K562 (cell line): ENCODE measurements at regions not wholly inside any gene's neighbourhood (a gene's known extent, or its start where the extent isn't known, plus 50 kb on each side); places are given as distances from the start of the nearest gene placed in this dataset.

ENCODE experiments used
- ZBTB8A ChIP-seq: fragments of 450-650 bp; IDR thresholded peaks from 2 replicates; pipeline ENCODE4 v1.6.1; 2018; ENCODE audit warnings: mild to moderate bottlenecking, moderate library complexity; ENCODE audit not compliant: partially characterized antibody
- TF ChIP-seq, protein P1 (sequence below): sonication (generic); formaldehyde crosslinking; IDR thresholded peaks from 2 replicates; pipeline ENCODE4 v1.8.0; 2023; ENCODE audit warnings: mild to moderate bottlenecking, missing genetic modification reagents
- TF ChIP-seq, protein P2 (sequence below): sonication (generic); formaldehyde crosslinking; IDR thresholded peaks from 2 replicates; pipeline ENCODE4 v1.8.0; 2022; ENCODE audit warnings: mild to moderate bottlenecking, missing genetic modification reagents
- TF ChIP-seq, protein P3 (sequence below): fragments of 250-450 bp; sonication (Bioruptor Pico); IDR thresholded peaks from 2 replicates; pipeline ENCODE4 v1.4.0; 2020; ENCODE audit warnings: mild to moderate bottlenecking
- TF ChIP-seq, protein P4 (sequence below): fragments of 450-650 bp; IDR thresholded peaks from 2 replicates; pipeline ENCODE4 v1.6.1; 2016; ENCODE audit warnings: mild to moderate bottlenecking, moderate library complexity

DNA sequence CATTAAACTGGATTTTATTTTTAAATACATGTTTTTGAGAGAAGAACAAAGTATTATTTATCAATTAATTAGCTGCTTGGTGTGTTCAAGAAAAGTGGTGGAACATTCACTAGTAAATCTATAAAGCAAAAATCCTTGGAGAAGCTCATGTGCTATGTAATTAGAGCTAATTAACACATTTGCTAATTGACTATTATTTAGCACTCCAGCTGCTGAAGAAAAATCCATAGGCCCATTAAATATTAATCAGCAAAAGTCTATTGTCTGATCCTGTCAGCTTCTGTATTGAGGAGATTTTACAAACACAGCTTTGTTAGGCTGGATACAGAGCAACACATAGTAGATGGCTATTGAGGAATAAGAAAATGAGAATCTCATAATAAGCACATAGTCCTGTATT lies 336.1 kb downstream of the RBM43 start (continued):
- TF ChIP-seq, protein P1, sequence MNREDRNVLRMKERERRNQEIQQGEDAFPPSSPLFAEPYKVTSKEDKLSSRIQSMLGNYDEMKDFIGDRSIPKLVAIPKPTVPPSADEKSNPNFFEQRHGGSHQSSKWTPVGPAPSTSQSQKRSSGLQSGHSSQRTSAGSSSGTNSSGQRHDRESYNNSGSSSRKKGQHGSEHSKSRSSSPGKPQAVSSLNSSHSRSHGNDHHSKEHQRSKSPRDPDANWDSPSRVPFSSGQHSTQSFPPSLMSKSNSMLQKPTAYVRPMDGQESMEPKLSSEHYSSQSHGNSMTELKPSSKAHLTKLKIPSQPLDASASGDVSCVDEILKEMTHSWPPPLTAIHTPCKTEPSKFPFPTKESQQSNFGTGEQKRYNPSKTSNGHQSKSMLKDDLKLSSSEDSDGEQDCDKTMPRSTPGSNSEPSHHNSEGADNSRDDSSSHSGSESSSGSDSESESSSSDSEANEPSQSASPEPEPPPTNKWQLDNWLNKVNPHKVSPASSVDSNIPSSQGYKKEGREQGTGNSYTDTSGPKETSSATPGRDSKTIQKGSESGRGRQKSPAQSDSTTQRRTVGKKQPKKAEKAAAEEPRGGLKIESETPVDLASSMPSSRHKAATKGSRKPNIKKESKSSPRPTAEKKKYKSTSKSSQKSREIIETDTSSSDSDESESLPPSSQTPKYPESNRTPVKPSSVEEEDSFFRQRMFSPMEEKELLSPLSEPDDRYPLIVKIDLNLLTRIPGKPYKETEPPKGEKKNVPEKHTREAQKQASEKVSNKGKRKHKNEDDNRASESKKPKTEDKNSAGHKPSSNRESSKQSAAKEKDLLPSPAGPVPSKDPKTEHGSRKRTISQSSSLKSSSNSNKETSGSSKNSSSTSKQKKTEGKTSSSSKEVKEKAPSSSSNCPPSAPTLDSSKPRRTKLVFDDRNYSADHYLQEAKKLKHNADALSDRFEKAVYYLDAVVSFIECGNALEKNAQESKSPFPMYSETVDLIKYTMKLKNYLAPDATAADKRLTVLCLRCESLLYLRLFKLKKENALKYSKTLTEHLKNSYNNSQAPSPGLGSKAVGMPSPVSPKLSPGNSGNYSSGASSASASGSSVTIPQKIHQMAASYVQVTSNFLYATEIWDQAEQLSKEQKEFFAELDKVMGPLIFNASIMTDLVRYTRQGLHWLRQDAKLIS (CRISPR knock-in tag), result no peak
- TF ChIP-seq, protein P2, sequence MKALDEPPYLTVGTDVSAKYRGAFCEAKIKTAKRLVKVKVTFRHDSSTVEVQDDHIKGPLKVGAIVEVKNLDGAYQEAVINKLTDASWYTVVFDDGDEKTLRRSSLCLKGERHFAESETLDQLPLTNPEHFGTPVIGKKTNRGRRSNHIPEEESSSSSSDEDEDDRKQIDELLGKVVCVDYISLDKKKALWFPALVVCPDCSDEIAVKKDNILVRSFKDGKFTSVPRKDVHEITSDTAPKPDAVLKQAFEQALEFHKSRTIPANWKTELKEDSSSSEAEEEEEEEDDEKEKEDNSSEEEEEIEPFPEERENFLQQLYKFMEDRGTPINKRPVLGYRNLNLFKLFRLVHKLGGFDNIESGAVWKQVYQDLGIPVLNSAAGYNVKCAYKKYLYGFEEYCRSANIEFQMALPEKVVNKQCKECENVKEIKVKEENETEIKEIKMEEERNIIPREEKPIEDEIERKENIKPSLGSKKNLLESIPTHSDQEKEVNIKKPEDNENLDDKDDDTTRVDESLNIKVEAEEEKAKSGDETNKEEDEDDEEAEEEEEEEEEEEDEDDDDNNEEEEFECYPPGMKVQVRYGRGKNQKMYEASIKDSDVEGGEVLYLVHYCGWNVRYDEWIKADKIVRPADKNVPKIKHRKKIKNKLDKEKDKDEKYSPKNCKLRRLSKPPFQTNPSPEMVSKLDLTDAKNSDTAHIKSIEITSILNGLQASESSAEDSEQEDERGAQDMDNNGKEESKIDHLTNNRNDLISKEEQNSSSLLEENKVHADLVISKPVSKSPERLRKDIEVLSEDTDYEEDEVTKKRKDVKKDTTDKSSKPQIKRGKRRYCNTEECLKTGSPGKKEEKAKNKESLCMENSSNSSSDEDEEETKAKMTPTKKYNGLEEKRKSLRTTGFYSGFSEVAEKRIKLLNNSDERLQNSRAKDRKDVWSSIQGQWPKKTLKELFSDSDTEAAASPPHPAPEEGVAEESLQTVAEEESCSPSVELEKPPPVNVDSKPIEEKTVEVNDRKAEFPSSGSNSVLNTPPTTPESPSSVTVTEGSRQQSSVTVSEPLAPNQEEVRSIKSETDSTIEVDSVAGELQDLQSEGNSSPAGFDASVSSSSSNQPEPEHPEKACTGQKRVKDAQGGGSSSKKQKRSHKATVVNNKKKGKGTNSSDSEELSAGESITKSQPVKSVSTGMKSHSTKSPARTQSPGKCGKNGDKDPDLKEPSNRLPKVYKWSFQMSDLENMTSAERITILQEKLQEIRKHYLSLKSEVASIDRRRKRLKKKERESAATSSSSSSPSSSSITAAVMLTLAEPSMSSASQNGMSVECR (CRISPR knock-in tag), result no peak
- TF ChIP-seq, protein P3, sequence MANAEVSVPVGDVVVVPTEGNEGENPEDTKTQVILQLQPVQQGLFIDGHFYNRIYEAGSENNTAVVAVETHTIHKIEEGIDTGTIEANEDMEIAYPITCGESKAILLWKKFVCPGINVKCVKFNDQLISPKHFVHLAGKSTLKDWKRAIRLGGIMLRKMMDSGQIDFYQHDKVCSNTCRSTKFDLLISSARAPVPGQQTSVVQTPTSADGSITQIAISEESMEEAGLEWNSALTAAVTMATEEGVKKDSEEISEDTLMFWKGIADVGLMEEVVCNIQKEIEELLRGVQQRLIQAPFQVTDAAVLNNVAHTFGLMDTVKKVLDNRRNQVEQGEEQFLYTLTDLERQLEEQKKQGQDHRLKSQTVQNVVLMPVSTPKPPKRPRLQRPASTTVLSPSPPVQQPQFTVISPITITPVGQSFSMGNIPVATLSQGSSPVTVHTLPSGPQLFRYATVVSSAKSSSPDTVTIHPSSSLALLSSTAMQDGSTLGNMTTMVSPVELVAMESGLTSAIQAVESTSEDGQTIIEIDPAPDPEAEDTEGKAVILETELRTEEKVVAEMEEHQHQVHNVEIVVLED, result no peak
- TF ChIP-seq, protein P4, sequence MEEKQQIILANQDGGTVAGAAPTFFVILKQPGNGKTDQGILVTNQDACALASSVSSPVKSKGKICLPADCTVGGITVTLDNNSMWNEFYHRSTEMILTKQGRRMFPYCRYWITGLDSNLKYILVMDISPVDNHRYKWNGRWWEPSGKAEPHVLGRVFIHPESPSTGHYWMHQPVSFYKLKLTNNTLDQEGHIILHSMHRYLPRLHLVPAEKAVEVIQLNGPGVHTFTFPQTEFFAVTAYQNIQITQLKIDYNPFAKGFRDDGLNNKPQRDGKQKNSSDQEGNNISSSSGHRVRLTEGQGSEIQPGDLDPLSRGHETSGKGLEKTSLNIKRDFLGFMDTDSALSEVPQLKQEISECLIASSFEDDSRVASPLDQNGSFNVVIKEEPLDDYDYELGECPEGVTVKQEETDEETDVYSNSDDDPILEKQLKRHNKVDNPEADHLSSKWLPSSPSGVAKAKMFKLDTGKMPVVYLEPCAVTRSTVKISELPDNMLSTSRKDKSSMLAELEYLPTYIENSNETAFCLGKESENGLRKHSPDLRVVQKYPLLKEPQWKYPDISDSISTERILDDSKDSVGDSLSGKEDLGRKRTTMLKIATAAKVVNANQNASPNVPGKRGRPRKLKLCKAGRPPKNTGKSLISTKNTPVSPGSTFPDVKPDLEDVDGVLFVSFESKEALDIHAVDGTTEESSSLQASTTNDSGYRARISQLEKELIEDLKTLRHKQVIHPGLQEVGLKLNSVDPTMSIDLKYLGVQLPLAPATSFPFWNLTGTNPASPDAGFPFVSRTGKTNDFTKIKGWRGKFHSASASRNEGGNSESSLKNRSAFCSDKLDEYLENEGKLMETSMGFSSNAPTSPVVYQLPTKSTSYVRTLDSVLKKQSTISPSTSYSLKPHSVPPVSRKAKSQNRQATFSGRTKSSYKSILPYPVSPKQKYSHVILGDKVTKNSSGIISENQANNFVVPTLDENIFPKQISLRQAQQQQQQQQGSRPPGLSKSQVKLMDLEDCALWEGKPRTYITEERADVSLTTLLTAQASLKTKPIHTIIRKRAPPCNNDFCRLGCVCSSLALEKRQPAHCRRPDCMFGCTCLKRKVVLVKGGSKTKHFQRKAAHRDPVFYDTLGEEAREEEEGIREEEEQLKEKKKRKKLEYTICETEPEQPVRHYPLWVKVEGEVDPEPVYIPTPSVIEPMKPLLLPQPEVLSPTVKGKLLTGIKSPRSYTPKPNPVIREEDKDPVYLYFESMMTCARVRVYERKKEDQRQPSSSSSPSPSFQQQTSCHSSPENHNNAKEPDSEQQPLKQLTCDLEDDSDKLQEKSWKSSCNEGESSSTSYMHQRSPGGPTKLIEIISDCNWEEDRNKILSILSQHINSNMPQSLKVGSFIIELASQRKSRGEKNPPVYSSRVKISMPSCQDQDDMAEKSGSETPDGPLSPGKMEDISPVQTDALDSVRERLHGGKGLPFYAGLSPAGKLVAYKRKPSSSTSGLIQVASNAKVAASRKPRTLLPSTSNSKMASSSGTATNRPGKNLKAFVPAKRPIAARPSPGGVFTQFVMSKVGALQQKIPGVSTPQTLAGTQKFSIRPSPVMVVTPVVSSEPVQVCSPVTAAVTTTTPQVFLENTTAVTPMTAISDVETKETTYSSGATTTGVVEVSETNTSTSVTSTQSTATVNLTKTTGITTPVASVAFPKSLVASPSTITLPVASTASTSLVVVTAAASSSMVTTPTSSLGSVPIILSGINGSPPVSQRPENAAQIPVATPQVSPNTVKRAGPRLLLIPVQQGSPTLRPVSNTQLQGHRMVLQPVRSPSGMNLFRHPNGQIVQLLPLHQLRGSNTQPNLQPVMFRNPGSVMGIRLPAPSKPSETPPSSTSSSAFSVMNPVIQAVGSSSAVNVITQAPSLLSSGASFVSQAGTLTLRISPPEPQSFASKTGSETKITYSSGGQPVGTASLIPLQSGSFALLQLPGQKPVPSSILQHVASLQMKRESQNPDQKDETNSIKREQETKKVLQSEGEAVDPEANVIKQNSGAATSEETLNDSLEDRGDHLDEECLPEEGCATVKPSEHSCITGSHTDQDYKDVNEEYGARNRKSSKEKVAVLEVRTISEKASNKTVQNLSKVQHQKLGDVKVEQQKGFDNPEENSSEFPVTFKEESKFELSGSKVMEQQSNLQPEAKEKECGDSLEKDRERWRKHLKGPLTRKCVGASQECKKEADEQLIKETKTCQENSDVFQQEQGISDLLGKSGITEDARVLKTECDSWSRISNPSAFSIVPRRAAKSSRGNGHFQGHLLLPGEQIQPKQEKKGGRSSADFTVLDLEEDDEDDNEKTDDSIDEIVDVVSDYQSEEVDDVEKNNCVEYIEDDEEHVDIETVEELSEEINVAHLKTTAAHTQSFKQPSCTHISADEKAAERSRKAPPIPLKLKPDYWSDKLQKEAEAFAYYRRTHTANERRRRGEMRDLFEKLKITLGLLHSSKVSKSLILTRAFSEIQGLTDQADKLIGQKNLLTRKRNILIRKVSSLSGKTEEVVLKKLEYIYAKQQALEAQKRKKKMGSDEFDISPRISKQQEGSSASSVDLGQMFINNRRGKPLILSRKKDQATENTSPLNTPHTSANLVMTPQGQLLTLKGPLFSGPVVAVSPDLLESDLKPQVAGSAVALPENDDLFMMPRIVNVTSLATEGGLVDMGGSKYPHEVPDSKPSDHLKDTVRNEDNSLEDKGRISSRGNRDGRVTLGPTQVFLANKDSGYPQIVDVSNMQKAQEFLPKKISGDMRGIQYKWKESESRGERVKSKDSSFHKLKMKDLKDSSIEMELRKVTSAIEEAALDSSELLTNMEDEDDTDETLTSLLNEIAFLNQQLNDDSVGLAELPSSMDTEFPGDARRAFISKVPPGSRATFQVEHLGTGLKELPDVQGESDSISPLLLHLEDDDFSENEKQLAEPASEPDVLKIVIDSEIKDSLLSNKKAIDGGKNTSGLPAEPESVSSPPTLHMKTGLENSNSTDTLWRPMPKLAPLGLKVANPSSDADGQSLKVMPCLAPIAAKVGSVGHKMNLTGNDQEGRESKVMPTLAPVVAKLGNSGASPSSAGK, result no peak
- no peak for TF ChIP-seq ZBTB8A
